HS-27A (cell line): ENCODE measurements at regions not wholly inside any gene's neighbourhood (a gene's known extent, or its start where the extent isn't known, plus 50 kb on each side); places are given as distances from the start of the nearest gene placed in this dataset.
"Not testable (repeated sequence)": the region's sequence is repeated elsewhere in the genome, so short reads cannot be mapped to it uniquely, and the experiment has no call there.

ENCODE experiments used
- DNase-seq: peaks from one replicate; pipeline ENCODE4 v3.0.0-alpha.2; 2012; ENCODE audit warnings: low read depth, missing footprints

- not testable (repeated sequence) for DNase-seq
These were observed 102.5 kb upstream of the UGP2 start for GRCh38 chr2:63739180-63739579.

- DNase-seq, result no peak
These were observed 101.7 kb upstream of the UGP2 start for GRCh38 chr2:63740020-63740419.

DNA sequence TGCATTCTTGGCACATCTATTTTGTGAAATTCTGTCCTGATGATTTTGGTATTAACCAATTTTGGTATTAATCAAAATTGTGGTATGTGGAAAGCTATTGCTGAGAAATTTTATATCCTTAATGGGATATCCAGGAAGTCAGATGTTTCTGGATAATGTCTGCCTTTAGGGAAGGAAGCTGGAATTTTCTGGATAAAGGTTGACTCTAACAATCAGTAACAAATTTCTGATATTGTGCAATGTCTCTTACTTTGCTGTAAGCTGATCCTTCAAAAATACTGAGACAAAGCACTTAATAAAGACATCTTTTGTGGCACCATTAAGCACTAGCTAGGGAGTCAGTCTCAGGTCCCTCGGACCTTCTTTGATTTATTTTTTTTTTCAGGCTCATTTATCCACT, 100.8 kb upstream of the UGP2 start:
- no peak for DNase-seq

DNA sequence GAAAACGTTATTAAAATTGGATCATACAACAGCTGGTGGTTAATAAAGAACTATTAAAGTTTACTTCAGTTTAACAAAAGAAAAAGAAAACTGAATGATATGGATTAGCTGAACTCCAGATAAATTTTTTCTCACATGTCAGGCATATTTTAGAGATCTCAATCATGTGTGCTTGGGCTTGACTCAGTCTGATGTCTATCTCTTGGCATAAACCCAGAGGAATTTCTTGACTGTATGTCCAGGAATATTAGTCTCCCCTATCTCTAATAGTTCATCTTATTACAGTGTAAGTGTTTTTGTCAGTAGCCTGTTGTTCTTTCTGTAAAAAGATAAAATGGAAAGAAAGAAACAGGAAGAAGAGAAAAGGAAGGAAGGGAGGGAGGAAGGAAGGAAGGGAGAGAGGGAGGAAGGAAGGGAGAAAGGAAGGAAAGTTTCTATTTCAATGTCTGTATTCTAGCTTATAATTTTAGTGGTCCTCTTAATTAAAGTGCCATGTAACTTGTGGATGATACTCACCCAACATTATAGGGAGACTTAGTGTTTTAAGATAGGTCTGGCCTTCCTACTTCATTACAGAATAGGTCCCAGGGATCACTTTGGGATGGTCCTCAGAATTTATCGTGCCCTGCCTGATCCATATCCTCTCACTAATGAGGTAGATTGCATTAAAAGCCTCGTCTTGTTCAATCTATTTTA, 99.7 kb upstream of the UGP2 start:
- peak; percentile 52 for DNase-seq

DNA sequence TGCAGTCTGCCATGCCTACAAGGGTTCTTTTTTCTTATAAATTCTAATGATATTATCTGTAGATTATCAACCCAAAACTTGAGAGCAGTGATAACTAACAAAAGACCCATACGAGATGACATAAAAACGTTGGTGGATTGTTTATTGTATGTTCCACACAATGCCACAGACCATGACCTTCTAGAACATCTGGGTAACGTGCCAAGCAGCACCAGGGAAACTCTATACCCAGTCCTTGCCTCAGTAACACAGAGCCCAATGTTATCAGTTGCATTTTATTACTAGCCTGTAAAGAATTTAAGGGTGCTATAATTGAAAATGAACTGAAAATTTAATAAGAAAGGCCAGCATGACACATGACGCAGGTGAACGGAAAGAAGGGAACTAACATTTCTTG, 99.1 kb upstream of the UGP2 start:
- no peak for DNase-seq

- no peak for DNase-seq
These were observed 98.3 kb upstream of the UGP2 start for GRCh38 chr2:63743170-63743981.

GRCh38 chr2:63743982-63744966, 97.4 kb upstream of the UGP2 start:
- DNase-seq, result no peak

DNA sequence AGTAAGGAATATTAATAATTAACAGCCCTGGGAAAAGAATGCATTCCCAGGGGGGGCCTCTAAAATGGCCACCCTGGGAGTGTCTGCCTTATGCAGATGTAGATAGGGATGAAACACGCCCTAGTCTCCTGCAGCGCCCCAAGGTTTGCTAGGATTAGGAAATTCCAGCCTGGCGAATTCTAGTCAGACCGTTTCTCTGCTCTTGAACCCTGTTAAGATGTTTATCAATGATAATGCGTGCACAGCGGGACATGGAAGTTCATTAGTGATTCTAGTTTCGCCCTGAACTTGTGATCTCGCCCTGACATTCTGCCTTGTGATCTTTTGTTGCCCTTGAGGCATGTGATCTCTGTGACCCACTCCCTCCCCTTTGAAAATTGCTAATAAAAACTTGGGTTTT, 95.1 kb upstream of the UGP2 start:
- not testable (repeated sequence) for DNase-seq

GRCh38 chr2:63751901-63752300, 89.8 kb upstream of the UGP2 start:
- DNase-seq, result no peak

GRCh38 chr2:63755216-63755615, 86.5 kb upstream of the UGP2 start:
- no peak for DNase-seq

DNA sequence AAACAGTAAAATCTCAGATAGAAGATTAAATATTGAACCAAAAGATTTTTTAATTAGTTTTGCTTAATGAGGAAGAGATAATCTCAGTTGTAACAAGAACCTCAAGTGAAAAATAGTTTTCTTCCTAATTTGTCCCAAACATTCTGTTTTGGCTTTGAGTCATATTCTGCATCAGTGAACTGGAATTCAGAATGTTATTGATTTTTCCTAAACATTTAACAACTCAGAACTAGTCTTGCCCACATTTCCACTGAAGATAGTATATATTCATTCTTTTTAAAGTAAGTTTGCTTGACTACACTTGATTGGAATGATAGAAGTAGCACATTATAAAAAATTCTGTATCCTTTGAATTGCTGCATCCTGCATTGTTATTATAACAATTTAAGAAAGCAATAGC, 85.7 kb upstream of the UGP2 start:
- no peak for DNase-seq

DNA sequence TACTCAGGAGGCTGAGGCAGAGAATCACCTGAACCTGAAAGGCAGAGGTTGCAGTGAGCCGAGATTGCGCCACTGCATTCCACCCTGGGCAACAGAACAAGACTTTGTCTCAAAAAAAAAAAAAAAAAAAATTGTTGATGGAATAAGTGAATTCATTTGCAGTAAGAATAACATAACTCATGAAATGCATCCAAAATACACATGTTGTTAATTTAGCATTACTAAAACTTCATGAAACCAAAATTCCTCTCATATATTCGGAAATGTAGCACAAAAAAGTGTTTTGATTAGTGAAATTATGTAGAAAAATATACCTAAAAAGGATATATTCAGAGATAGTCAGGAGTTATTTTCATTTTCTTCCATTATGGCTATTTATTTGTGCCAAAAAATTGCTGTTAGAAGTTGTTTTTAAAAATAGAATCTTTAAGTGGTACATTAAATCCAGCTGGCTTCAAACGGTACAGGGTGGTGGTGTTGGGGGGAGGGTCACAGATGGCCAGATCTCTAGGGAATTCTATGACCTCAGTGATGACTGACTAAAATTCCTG, 78.2 kb upstream of the UGP2 start:
- no peak for DNase-seq

GRCh38 chr2:63764630-63765029, 77.1 kb upstream of the UGP2 start:
- DNase-seq, result no peak

GRCh38 chr2:63765117-63765516, 76.6 kb upstream of the UGP2 start:
- DNase-seq, result no peak

DNA sequence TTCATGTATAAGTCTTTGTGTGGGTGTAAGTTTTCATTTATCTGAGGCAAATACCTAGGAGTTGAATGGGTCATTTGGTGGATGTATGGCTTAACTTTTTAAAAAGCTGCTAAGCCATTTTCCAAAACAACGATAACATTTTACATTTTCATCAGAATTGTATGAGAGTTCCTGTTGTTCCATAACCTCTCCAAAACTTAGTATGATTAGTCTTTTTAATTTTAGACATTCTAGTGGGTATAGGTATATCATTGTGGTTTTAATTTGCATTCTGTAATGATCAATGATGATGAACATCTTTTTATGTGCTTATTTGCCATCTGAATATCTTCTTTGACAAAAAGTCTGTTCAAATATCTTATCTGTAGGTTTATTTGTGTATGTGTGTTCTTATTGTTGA, 74.4 kb upstream of the UGP2 start:
- no peak for DNase-seq

DNA sequence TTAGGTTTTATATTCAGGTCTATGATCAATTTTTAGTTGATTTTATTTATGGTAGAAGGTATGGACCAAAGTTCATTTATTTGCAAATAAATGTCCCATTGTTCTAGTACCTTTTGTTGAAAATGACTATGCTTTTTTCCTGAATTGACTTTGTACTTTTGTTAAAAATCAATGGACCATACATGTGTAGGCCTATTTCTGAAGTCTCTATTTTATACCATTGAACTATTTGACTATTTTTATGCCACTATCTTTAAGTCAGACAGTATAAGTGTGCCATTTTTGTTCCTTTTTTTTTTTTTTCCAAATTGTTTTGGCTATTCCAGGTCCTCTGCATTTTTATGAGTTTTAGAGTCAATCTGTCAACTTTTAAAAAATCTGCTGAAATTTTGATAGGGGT, 73.6 kb upstream of the UGP2 start:
- no peak for DNase-seq

GRCh38 chr2:63769915-63770314, 71.8 kb upstream of the UGP2 start:
- DNase-seq, result no peak

DNA sequence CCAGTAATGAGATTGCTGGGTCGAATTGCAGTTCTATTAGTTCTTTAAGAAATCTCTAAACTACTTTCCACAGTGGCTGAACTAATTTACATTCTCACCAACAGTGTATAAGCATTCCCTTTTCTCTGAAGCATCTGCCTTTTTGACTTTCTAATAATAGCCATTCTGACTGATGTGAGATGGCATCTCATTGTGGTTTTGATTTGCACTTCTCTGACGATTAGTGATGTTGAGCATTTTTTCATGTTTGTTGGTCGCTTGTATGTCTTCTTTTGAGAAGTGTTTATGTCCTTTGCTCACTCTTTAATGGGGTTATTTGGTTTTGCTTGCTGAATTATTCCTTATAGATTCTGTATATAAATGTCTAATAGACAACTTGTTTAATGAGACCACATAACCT, 69.6 kb upstream of the UGP2 start:
- DNase-seq, result no peak

DNA sequence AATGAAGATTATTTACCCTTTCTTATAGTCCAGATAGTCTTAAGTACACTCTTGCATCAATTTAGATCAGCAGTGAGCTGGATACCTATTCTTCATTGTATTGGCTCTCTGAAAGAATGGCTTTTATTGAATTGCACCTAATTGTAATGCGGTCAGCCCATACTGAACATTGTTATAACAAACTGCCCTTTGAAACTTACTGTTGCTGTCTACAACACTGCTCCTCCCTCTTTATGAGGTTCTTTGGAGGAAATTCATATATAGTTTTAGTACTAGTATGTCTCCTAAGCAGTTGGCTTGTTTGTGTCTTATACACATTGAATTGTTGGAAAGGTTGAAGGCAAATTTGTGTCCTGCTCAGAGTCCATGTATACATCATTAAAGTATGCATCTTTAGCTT, 66.5 kb upstream of the UGP2 start:
- DNase-seq, result no peak

DNA sequence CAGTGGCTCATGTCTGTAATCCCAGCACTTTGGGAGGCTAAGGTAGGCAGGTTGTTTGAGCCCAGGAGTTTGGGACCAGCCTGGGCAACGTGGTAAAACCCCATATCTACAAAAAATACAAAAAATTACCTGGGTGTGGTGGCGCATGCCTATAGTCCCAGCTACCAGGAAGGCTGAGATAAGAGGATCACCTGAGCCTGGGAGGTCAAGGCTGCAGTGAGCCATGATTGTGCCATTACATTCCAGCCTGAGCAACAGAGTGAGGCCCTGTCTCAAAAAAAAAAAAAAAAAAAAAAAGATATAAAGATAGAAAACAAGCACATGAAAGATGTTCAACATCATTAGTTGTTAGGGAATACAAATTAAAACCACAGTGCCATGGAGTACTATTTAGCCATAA, 65.3 kb upstream of the UGP2 start:
- no peak for DNase-seq

DNA sequence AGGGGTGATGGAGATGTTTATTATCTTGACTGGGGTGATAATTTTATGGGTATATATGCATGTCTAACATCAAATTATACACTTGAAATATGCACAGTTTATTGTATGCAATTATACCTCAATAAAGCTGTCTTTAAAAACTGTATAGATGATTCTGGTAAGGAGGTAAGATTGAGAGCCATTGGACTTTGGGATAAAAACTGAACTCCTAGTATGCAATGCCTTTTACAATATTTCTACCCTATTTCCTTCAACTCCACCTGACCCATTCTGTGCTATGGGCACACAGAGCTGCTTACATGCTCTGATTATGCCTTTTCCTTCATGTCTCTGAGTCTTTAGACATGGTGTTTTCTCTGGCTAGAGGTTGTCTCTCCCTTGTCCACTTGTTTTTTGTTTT, 63.9 kb upstream of the UGP2 start:
- DNase-seq, result no peak

- no peak for DNase-seq
These were observed 63.3 kb upstream of the UGP2 start for GRCh38 chr2:63778391-63778790.
